Kidney epithelial cell (primary cell): ENCODE measurements at regions not wholly inside any gene's neighbourhood (a gene's known extent, or its start where the extent isn't known, plus 50 kb on each side); places are given as distances from the start of the nearest gene placed in this dataset.

Experiments
- DNase-seq: peaks from one replicate; pipeline ENCODE4 v3.0.0-alpha.2; 2010; ENCODE audit warnings: low read depth
- H3K27me3 ChIP-seq: 2 replicates; pipeline ENCODE4 v1.6.0; 2011; ENCODE audit warnings: low read length; ENCODE audit not compliant: control insufficient read depth, insufficient read depth
- H3K36me3 ChIP-seq: 2 replicates; pipeline ENCODE4 v1.5.1; 2011; ENCODE audit warnings: low read length; ENCODE audit not compliant: control insufficient read depth, insufficient read depth
- H3K4me3 ChIP-seq: 2 replicates; pipeline ENCODE4 v1.5.1; 2011; ENCODE audit warnings: low read depth, mild to moderate bottlenecking, control low read depth, low read length
- TF ChIP-seq, protein P1 (sequence below): IDR thresholded peaks from 2 replicates; pipeline ENCODE4 v1.5.1; 2011; ENCODE audit warnings: mild to moderate bottlenecking, moderate library complexity, low read length, control low read depth, inconsistent platforms; ENCODE audit not compliant: insufficient read depth, poor library complexity, severe bottlenecking

DNA sequence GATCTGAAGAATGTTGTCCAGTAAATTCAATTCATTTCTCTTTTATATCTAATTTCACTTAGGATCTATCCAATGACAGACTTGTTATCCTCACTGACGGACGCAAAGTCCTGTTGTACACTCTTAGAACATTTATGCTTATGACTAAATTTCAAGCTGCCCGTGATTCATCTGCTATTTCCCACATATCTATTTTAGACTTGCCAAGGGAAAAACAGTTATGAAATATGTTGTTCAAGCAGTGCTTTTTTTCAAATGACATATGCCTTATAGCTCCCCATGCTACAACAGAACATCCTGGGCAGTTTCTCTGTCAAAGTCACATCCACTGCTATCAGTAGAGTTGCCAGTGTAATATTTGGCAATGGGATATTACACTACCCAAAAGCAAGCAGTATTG lies 94.2 kb upstream of the CBLN2 start:
- H3K36me3 ChIP-seq: no peaks in the 10 kb centered on the region
- no peaks in the 10 kb centered on the region for H3K27me3 ChIP-seq
- TF ChIP-seq, protein P1, sequence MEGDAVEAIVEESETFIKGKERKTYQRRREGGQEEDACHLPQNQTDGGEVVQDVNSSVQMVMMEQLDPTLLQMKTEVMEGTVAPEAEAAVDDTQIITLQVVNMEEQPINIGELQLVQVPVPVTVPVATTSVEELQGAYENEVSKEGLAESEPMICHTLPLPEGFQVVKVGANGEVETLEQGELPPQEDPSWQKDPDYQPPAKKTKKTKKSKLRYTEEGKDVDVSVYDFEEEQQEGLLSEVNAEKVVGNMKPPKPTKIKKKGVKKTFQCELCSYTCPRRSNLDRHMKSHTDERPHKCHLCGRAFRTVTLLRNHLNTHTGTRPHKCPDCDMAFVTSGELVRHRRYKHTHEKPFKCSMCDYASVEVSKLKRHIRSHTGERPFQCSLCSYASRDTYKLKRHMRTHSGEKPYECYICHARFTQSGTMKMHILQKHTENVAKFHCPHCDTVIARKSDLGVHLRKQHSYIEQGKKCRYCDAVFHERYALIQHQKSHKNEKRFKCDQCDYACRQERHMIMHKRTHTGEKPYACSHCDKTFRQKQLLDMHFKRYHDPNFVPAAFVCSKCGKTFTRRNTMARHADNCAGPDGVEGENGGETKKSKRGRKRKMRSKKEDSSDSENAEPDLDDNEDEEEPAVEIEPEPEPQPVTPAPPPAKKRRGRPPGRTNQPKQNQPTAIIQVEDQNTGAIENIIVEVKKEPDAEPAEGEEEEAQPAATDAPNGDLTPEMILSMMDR: no peak
- no peak overlapping the region for H3K4me3 ChIP-seq
- DNase-seq: no peak

GRCh38 chr18:72637721-72638120 lies 93.6 kb upstream of the CBLN2 start:
- H3K27me3 ChIP-seq: no peaks in the 10 kb centered on the region
- no peak overlapping the region for H3K4me3 ChIP-seq
- H3K36me3 ChIP-seq: no peaks in the 10 kb centered on the region
- DNase-seq: no peak
- TF ChIP-seq, protein P1: no peak

DNA sequence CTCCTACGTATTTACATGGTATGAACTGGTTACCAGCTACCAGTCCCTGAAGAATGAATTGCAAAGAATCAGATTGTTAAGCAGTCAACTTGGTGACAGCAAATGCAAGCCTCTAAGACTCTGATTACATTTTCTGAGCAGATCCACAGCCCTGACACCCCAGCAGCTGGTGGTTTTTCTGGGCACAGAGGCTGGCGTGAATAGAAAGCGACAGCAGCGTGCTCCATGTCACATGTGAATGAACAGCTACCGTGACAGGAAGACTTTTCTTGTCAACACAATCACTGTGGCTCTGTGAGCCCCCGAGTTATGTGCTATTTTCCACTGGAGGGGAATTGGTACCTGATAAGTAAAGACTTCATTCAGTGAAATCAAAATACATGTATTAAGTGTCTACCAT lies 93.2 kb upstream of the CBLN2 start:
- H3K36me3 ChIP-seq: no peaks in the 10 kb centered on the region
- no peak overlapping the region for H3K4me3 ChIP-seq
- no peaks in the 10 kb centered on the region for H3K27me3 ChIP-seq
- DNase-seq: no peak
- TF ChIP-seq, protein P1: no peak

DNA sequence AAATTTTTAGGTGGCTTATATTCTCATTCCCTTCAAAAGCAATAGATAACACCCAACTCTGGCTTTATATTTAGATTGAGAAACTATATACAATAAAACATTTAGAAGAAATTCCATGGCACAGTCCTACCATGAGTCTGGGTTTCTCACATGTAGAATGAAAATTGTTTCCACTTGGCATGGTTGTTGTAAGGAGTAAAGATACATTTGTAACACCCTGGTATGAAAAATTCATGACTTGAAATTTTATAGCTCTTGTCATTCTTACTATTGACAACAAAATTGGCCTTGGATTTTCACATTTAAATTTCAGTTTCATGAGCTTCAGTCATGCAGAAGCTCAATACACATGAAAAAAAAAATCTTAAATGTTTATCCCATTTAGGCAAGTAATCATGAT lies 92.5 kb upstream of the CBLN2 start:
- DNase-seq: no peak
- Histone ChIP-seq H3K36me3 (no peaks in the 10 kb centered on the region), H3K27me3 (no peaks in the 10 kb centered on the region), H3K4me3 (no peak overlapping the region)
- TF ChIP-seq, protein P1: no peak

DNA sequence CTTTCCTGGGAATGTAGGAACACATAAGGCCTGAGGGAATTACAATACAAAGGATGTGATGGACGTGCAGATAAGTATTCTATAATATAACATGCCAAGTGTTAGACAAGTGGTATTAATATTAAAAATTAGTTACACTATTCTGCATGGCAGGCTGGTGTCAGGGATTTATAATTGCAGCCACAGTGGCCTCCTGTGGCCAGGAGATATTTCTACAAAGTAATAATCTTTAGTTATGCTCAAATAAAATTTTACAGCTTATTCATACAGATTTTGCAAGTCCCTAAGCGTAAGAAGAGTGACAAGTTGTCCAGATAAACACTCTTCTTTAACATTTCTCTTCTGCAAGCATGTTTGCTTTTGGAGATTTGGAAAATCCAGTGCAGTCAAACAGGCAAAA lies 90.4 kb upstream of the CBLN2 start:
- Histone ChIP-seq H3K27me3 (no peaks in the 10 kb centered on the region), H3K36me3 (no peaks in the 10 kb centered on the region), H3K4me3 (no peak overlapping the region)
- no peak for DNase-seq
- TF ChIP-seq, protein P1: no peak

DNA sequence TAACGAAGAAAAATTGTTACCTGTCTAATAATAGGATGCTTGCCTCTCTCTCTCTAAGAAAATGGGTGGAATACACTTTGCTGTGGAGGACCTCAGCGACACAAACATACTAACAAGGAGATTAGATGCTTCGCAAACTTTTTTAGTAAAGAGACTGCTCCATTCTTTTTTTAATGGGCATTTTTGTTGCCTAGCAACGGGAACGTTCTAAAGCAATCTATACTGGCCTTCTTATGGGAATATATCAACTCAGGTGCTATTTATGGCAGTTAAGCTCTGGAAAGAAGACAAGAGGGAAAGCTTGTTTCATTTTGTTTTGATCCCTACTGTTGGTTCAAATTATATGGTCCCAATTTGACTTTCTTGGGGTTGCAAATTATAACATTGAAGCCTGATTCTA lies 86.8 kb upstream of the CBLN2 start:
- no peaks in the 10 kb centered on the region for H3K27me3 ChIP-seq
- no peaks in the 10 kb centered on the region for H3K36me3 ChIP-seq
- no peak overlapping the region for H3K4me3 ChIP-seq
- DNase-seq: no peak
- TF ChIP-seq, protein P1: no peak
